HCT116 (cell line): ENCODE measurements at regions not wholly inside any gene's neighbourhood (a gene's known extent, or its start where the extent isn't known, plus 50 kb on each side); places are given as distances from the start of the nearest gene placed in this dataset.

Experiments
- ATAC-seq: fragments of 200-7000 bp; cut with Tn5 transposase; 2 replicates; pipeline ENCODE4 v1.9.1; 2020; ENCODE audit warnings: mild to moderate bottlenecking, moderate library complexity
- BruUV-seq: library from RNA; stranded (reverse); fragments of 400-500 nt; replicated peaks from 2 replicates; lab custom pipeline; 2021; lab: Mats Ljungman, UMichigan
- CTCF ChIA-PET: fragments of 300-600 bp; sonication (Branson Sonifier 250); formaldehyde crosslinking; loops from one replicate; lab custom pipeline; 2021; ENCODE audit warnings: antibody characterized with exemption; lab: Charles Lee
- POLR2A ChIA-PET: fragments of 300-600, 350-600 bp; sonication (Branson Sonifier 250); formaldehyde crosslinking; loops from one replicate; lab custom pipeline; 2021; ENCODE audit warnings: antibody characterized with exemption; lab: Charles Lee
- RAD21 ChIA-PET, 2 experiments: fragments of 300-600 bp; sonication (Branson Sonifier 250); formaldehyde crosslinking; loops; one replicate each; lab custom pipeline; 2023; ENCODE audit warnings: low total read pairs in 2 of 2; ENCODE audit not compliant: uncharacterized antibody in 2 of 2, unreplicated experiment in 2 of 2, low non-redundant PET in 1 of 2; lab: Charles Lee
- DNase-seq: peaks from one replicate; pipeline ENCODE4 v3.0.0-alpha.2; 2010; ENCODE audit warnings: low read depth, low spot score
- H2AFZ ChIP-seq: fragments of 200-600 bp; shearing (Covaris generic), sonication (generic); 2 replicates; pipeline ENCODE4 v1.6.1; 2017; ENCODE audit warnings: low read depth, mixed run types, mixed read lengths, antibody characterized with exemption, low read length; ENCODE audit not compliant: poor library complexity, severe bottlenecking
- H3K27ac ChIP-seq: 2 replicates; pipeline ENCODE4 v1.5.1; 2012; ENCODE audit warnings: low read depth, low read length
- H3K27me3 ChIP-seq: fragments of 200-600 bp; sonication (generic); 2 replicates; pipeline ENCODE4 v1.6.1; 2016; ENCODE audit warnings: mixed run types, low read length, mixed read lengths; ENCODE audit not compliant: insufficient read depth
- H3K36me3 ChIP-seq, 2 experiments: fragments of 200-500 bp in 1 of 2; fragments of 200-600 bp in 1 of 2; sonication (Bioruptor generic) in 1 of 2; sonication (generic) in 1 of 2; 2 replicates each; pipeline versions ENCODE4 v1.5.1 to v1.6.1; 2014 to 2016; ENCODE audit warnings: low read length in 2 of 2, inconsistent platforms in 1 of 2, mixed read lengths in 1 of 2, mixed run types in 1 of 2; ENCODE audit not compliant: insufficient read depth in 2 of 2, control insufficient read depth in 1 of 2
- H3K4me1 ChIP-seq, 2 experiments: fragments of 200-600 bp in 1 of 2; sonication (generic) in 1 of 2; 2 replicates each; pipeline versions ENCODE4 v1.5.1 to v1.6.1; 2012 to 2017; ENCODE audit warnings: low read length in 2 of 2, inconsistent platforms in 1 of 2, mild to moderate bottlenecking in 1 of 2, mixed read lengths in 1 of 2, mixed run types in 1 of 2, moderate library complexity in 1 of 2; ENCODE audit not compliant: insufficient read depth in 2 of 2, control insufficient read depth in 1 of 2
- H3K4me2 ChIP-seq: fragments of 200-600 bp; sonication (generic); 2 replicates; pipeline ENCODE4 v1.6.1; 2017; ENCODE audit warnings: mixed run types, low read length, mixed read lengths
- H3K4me3 ChIP-seq, 2 experiments: fragments of 200-600 bp in 1 of 2; sonication (generic) in 1 of 2; replicated peaks in 1 of 2; 2 replicates each; pipeline ENCODE4 v1.5.1; 2011 to 2016; ENCODE audit warnings: low read length in 2 of 2, control low read depth in 1 of 2, low read depth in 1 of 2, mild to moderate bottlenecking in 1 of 2, mixed read lengths in 1 of 2, mixed run types in 1 of 2
- H3K79me2 ChIP-seq: fragments of 200-600 bp; sonication (generic); 2 replicates; pipeline ENCODE4 v1.6.1; 2017; ENCODE audit warnings: mild to moderate bottlenecking, mixed run types, low read length, moderate library complexity, mixed read lengths; ENCODE audit not compliant: insufficient read depth
- H3K9ac ChIP-seq: fragments of 200-600 bp; sonication (generic); 2 replicates; pipeline ENCODE4 v1.6.1; 2016; ENCODE audit warnings: low read length, mixed read lengths
- H3K9me2 ChIP-seq: fragments of 200-600 bp; sonication (generic), shearing (Covaris generic); 2 replicates; pipeline ENCODE4 v1.6.1; 2017; ENCODE audit warnings: mixed run types, mild to moderate bottlenecking, moderate library complexity; ENCODE audit not compliant: insufficient read depth
- H3K9me3 ChIP-seq, 2 experiments: fragments of 200-500 bp in 1 of 2; fragments of 200-600 bp in 1 of 2; sonication (Bioruptor generic) in 1 of 2; sonication (generic) in 1 of 2; 2 replicates each; pipeline ENCODE4 v1.6.1; 2014 to 2017; ENCODE audit warnings: low read length in 2 of 2, mixed read lengths in 2 of 2, inconsistent platforms in 1 of 2, low read depth in 1 of 2, mild to moderate bottlenecking in 1 of 2, mixed run types in 1 of 2, moderate library complexity in 1 of 2; ENCODE audit not compliant: control insufficient read depth in 1 of 2, insufficient read depth in 1 of 2
- H4K20me1 ChIP-seq: fragments of 200-600 bp; sonication (generic), shearing (Covaris generic); 2 replicates; pipeline ENCODE4 v1.6.1; 2017; ENCODE audit warnings: mixed run types, mild to moderate bottlenecking, moderate library complexity; ENCODE audit not compliant: insufficient read depth
- CBX3 ChIP-seq: IDR thresholded peaks from 2 replicates; pipeline ENCODE4 v1.6.1; 2012; ENCODE audit warnings: low read depth
- CEBPB ChIP-seq: IDR thresholded peaks from 2 replicates; pipeline ENCODE4 v1.6.1; 2012; ENCODE audit warnings: low read depth
- CTCF ChIP-seq, 3 experiments: fragments of 200-600 bp in 1 of 3; sonication (generic) in 1 of 3; IDR thresholded peaks in 2 of 3; conservative IDR thresholded peaks in 1 of 3; 2 replicates each; pipeline ENCODE4 v1.5.1; 2012 to 2017; ENCODE audit warnings: low read depth in 2 of 3, low read length in 2 of 3, antibody characterized with exemption in 1 of 3, borderline replicate concordance in 1 of 3, control low read depth in 1 of 3, mild to moderate bottlenecking in 1 of 3, mixed read lengths in 1 of 3, mixed run types in 1 of 3, moderate library complexity in 1 of 3; ENCODE audit not compliant: insufficient read depth in 1 of 3
- EGR1 ChIP-seq: IDR thresholded peaks from 2 replicates; pipeline ENCODE4 v1.6.1; 2012; ENCODE audit warnings: low read depth
- ELF1 ChIP-seq: IDR thresholded peaks from 2 replicates; pipeline ENCODE4 v1.6.1; 2012; ENCODE audit warnings: low read depth, borderline replicate concordance
- EZH2phosphoT487 ChIP-seq: fragments of 200-600 bp; IDR thresholded peaks from 2 replicates; pipeline ENCODE4 v1.6.1; 2018; ENCODE audit warnings: antibody characterized with exemption, borderline replicate concordance
- FOSL1 ChIP-seq: IDR thresholded peaks from 2 replicates; pipeline ENCODE4 v1.6.1; 2012; ENCODE audit warnings: low read depth
- JUND ChIP-seq: IDR thresholded peaks from 2 replicates; pipeline ENCODE4 v1.6.1; 2012
- POLR2A ChIP-seq: IDR thresholded peaks from 2 replicates; pipeline ENCODE4 v1.7.0; 2011; ENCODE audit warnings: borderline replicate concordance; ENCODE audit not compliant: insufficient read depth, insufficient read length; ENCODE audit errors: extremely low read depth
- POLR2AphosphoS5 ChIP-seq: IDR thresholded peaks from 2 replicates; pipeline ENCODE4 v1.6.1; 2011; ENCODE audit warnings: mild to moderate bottlenecking, low read depth, low read length, moderate library complexity
- RAD21 ChIP-seq: IDR thresholded peaks from 2 replicates; pipeline ENCODE4 v1.6.1; 2012; ENCODE audit warnings: low read depth, mild to moderate bottlenecking
- SP1 ChIP-seq: IDR thresholded peaks from 2 replicates; pipeline ENCODE4 v1.6.1; 2012; ENCODE audit warnings: low read depth
- SRF ChIP-seq: IDR thresholded peaks from 2 replicates; pipeline ENCODE4 v1.6.1; 2012; ENCODE audit warnings: low read depth
- TCF7L2 ChIP-seq: IDR thresholded peaks from 2 replicates; pipeline ENCODE4 v1.7.0; 2011; ENCODE audit warnings: borderline replicate concordance, inconsistent platforms; ENCODE audit not compliant: insufficient read depth, insufficient read length; ENCODE audit errors: extremely low read depth
- YY1 ChIP-seq: IDR thresholded peaks from 2 replicates; pipeline ENCODE4 v1.6.1; 2011; ENCODE audit warnings: low read length, low read depth, moderate library complexity, mild to moderate bottlenecking; ENCODE audit not compliant: insufficient replicate concordance; ENCODE audit errors: extremely low read depth
- ZBTB33 ChIP-seq: IDR thresholded peaks from 2 replicates; pipeline ENCODE4 v1.6.1; 2011; ENCODE audit warnings: mild to moderate bottlenecking, low read length, moderate library complexity; ENCODE audit not compliant: insufficient replicate concordance; ENCODE audit errors: extremely low read depth
- ZFX ChIP-seq: fragments of 450-650 bp; IDR thresholded peaks from 2 replicates; pipeline ENCODE4 v1.6.1; 2017
- ZNF274 ChIP-seq: fragments of 200-500 bp; sonication (Bioruptor generic); IDR thresholded peaks from 2 replicates; pipeline ENCODE4 v1.6.1; 2014; ENCODE audit warnings: mild to moderate bottlenecking, low read depth, low read length, inconsistent platforms
- intact Hi-C: fragments of 100-400 bp; cut with micrococcal nuclease; formaldehyde crosslinking; loops from 2 replicates; pipeline ENCODE4 v1.10.0; 2022
- TF ChIP-seq, protein P1 (sequence below): IDR thresholded peaks from 2 replicates; pipeline ENCODE4 v1.6.1; 2012

DNA sequence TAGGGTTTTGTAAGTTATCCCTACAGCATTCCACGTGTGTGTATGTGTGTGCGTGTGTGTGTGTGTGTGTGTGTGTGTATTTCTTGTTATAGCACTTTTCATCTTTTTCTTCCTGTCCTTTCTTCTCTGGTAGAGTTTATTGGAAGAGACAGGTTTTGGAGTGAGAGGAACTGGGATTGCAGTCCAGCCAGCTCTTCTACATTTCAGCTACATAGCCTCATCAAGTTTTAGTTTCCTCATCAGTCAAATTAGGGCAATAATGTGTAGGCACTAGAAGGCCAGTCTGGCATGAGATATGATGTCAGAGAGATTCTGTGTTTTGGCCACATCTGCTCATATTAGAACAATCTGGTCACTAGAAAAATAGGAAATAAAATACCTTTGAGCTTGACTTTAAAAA is 1283.5 kb upstream of the TENM4 start (continued):
- no peak for TF ChIP-seq RAD21

GRCh38 chr11:80722629-80723028 is 1281.8 kb upstream of the TENM4 start:
- H2AFZ ChIP-seq = no peak overlapping the region
- H3K9me3 ChIP-seq = peaks cover 0 to 19% of the 10 kb centered on the region in 2 experiments; a peak in 2 of 4 replicates
- no peak overlapping the region for H3K9ac ChIP-seq
- no peak overlapping the region for H3K27ac ChIP-seq
- ATAC-seq = no peak
- H4K20me1 ChIP-seq = no peaks in the 10 kb centered on the region
- POLR2A ChIA-PET = no interaction called here
- RAD21 ChIA-PET = no interaction called here
- no peaks in the 10 kb centered on the region for H3K36me3 ChIP-seq
- CTCF ChIA-PET = no interaction called here
- H3K4me2 ChIP-seq = no peak overlapping the region
- no peaks in the 10 kb centered on the region for H3K9me2 ChIP-seq
- H3K79me2 ChIP-seq = no peaks in the 10 kb centered on the region
- no TSS peak for BruUV-seq
- H3K4me3 ChIP-seq = no peak overlapping the region
- no peaks in the 10 kb centered on the region for H3K4me1 ChIP-seq
- intact Hi-C loops = no loop called here
- TF ChIP-seq TCF7L2 (no peak), FOSL1 (no peak), POLR2A (no peak), ZFX (no peak), ZNF274 (no peak), POLR2AphosphoS5 (no peak), ZBTB33 (no peak), EGR1 (no peak), CEBPB (no peak), YY1 (no peak), EZH2phosphoT487 (no peak), SRF (no peak), JUND (no peak), CTCF (IDR thresholded peaks at IDR 0.05 in 2 of 3, conservative IDR thresholded peaks at IDR 0.05 in 1 of 3; ENCODE audit: borderline replicate concordance in 1 of 3, insufficient read depth in 1 of 3, low read depth in 2 of 3, low read length in 2 of 3) (no peak), SP1 (no peak), ELF1 (no peak), CBX3 (no peak)
- TF ChIP-seq, protein P1, sequence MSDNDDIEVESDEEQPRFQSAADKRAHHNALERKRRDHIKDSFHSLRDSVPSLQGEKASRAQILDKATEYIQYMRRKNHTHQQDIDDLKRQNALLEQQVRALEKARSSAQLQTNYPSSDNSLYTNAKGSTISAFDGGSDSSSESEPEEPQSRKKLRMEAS = no peak
- TF ChIP-seq, all 23 proteins: peak for 0
- no peak for DNase-seq
- no peaks in the 10 kb centered on the region for H3K27me3 ChIP-seq
